Psoas muscle (tissue), 7 donors: ENCODE measurements at regions not wholly inside any gene's neighbourhood (a gene's known extent, or its start where the extent isn't known, plus 50 kb on each side); places are given as distances from the start of the nearest gene placed in this dataset.

Experiments used
- ATAC-seq, 4 donors: fragments of 200-7000 bp; cut with Tn5 transposase; one replicate each; pipeline ENCODE4 v1.9.1; 2020; ENCODE audit warnings: moderate library complexity in 3 of 4, mild to moderate bottlenecking in 2 of 4
- DNase-seq, 2 donors: peaks; one replicate each; pipeline ENCODE4 v3.0.0-alpha.2; 2020
- H3K27ac ChIP-seq: fragments of 200-600 bp; one replicate; pipeline ENCODE4 v1.8.0; 2022
- H3K27me3 ChIP-seq, 3 donors: fragments of 200-600 bp in 1 of 3; one replicate each; pipeline versions ENCODE4 v1.6.1 to v1.8.0; 2013 to 2022; ENCODE audit warnings: low read length in 2 of 3, mild to moderate bottlenecking in 2 of 3, moderate library complexity in 1 of 3; ENCODE audit not compliant: insufficient read depth in 3 of 3
- H3K36me3 ChIP-seq, 2 donors: fragments of 200-600 bp in 1 of 2; one replicate each; pipeline versions ENCODE4 v1.6.1 to v1.8.0; 2013 to 2022; ENCODE audit warnings: low read depth in 1 of 2, mild to moderate bottlenecking in 1 of 2, moderate library complexity in 1 of 2; ENCODE audit not compliant: insufficient read depth in 1 of 2
- H3K4me1 ChIP-seq: fragments of 200-600 bp; one replicate; pipeline ENCODE4 v1.8.0; 2022
- H3K4me3 ChIP-seq: fragments of 200-600 bp; one replicate; pipeline ENCODE4 v1.8.0; 2022; ENCODE audit warnings: mild to moderate bottlenecking
- H3K9me3 ChIP-seq: fragments of 200-600 bp; one replicate; pipeline ENCODE4 v1.8.0; 2022
- CTCF ChIP-seq: fragments of 200-600 bp; IDR thresholded peaks from one replicate; pipeline ENCODE4 v1.8.0; 2022; ENCODE audit warnings: antibody characterized with exemption
- WGBS, 3 donors: extraction: QIAGEN DNeasy Blood & Tissue Kit; methylation state at CpG; one replicate each; pipeline versions ENCODE4 v1.1.6 to v1.1.7; 2013; 5-methylcytosine and 5-hydroxymethylcytosine counted together
- intact Hi-C, 2 donors: fragments of 100-400 bp; cut with DNase I; formaldehyde crosslinking; loops; one replicate each; pipeline versions ENCODE4 v1.11.0 to v1.14.2; 2022
- donor health status: healthy with polysubstance abuse.
- donor health status: DM: no; HTN: no; CAD: no; lungs with moderate emphysema.
- donor health status: Bipolar disorder and iron deficiency.
- donor health status: healthy.
- donor health status: DM: yes; HTN: yes; CAD: no.
- donor health status: DM: no; HTN: no; CAD: no.
- donor health status: DM: yes; HTN: yes; CAD: no.

- DNase-seq: no peak
- Histone ChIP-seq H3K4me1 (no peaks in the 10 kb centered on the region), H3K36me3 (no peaks in the 10 kb centered on the region), H3K27ac (no peak overlapping the region), H3K9me3 (no peaks in the 10 kb centered on the region), H3K4me3 (no peak overlapping the region), H3K27me3 (no peaks in the 10 kb centered on the region)
- no peak for TF ChIP-seq CTCF
- intact Hi-C loops: no loop called here
- WGBS, 3 donors: 65 to 77% (median 73%) methylated on average over 2 of the region's 2 CpGs
- no peak for ATAC-seq
These were observed 124.1 kb upstream of the HNRNPA3 start for GRCh38 chr2:177088529-177088928.

GRCh38 chr2:177090967-177091366 is 121.6 kb upstream of the HNRNPA3 start:
- 85 to 87% (median 86%) methylated on average over 5 of the region's 5 CpGs for WGBS, 3 donors
- Histone ChIP-seq H3K36me3 (no peaks in the 10 kb centered on the region), H3K27ac (no peak overlapping the region), H3K9me3 (no peaks in the 10 kb centered on the region), H3K27me3 (no peaks in the 10 kb centered on the region), H3K4me1 (no peaks in the 10 kb centered on the region), H3K4me3 (no peak overlapping the region)
- ATAC-seq (no peak), DNase-seq (no peak)
- TF ChIP-seq CTCF: no peak
- intact Hi-C loops: no loop called here

- no peak for TF ChIP-seq CTCF
- Histone ChIP-seq H3K27me3 (no peaks in the 10 kb centered on the region), H3K36me3 (no peaks in the 10 kb centered on the region), H3K9me3 (no peaks in the 10 kb centered on the region), H3K4me3 (no peak overlapping the region), H3K27ac (no peak overlapping the region), H3K4me1 (no peaks in the 10 kb centered on the region)
- 92 to 94% (median 93%) methylated on average over 4 of the region's 4 CpGs for WGBS, 3 donors
- intact Hi-C loops: no loop called here
- DNase-seq (no peak), ATAC-seq (no peak)
These were observed 119.2 kb upstream of the HNRNPA3 start for GRCh38 chr2:177093371-177093770.

GRCh38 chr2:177098001-177098613 is 114.5 kb upstream of the HNRNPA3 start:
- H3K27ac ChIP-seq: no peak overlapping the region
- no peak overlapping the region for H3K4me3 ChIP-seq
- 59 to 63% (median 62%) methylated on average over 3 of the region's 3 CpGs for WGBS, 3 donors
- intact Hi-C loops: no loop called here
- no peaks in the 10 kb centered on the region for H3K9me3 ChIP-seq
- no peak for ATAC-seq
- no peaks in the 10 kb centered on the region for H3K4me1 ChIP-seq
- no peak for TF ChIP-seq CTCF
- no peaks in the 10 kb centered on the region for H3K36me3 ChIP-seq
- H3K27me3 ChIP-seq: no peaks in the 10 kb centered on the region
- DNase-seq: no peak

GRCh38 chr2:177101930-177102329 is 110.7 kb upstream of the HNRNPA3 start:
- no peak for DNase-seq

More at GRCh38 chr2:177101930-177102329, 110.7 kb upstream of the HNRNPA3 start:
- intact Hi-C loops: no loop called here
- Histone ChIP-seq H3K27me3 (no peaks in the 10 kb centered on the region), H3K4me3 (no peak overlapping the region), H3K4me1 (no peaks in the 10 kb centered on the region), H3K9me3 (no peaks in the 10 kb centered on the region), H3K36me3 (no peaks in the 10 kb centered on the region), H3K27ac (no peak overlapping the region)
- no peak for TF ChIP-seq CTCF
- no peak for ATAC-seq
